K562 (cell line): ENCODE measurements at regions not wholly inside any gene's neighbourhood (a gene's known extent, or its start where the extent isn't known, plus 50 kb on each side); places are given as distances from the start of the nearest gene placed in this dataset.

Experiments used
- ATAC-seq: fragments of 200-7000 bp; cut with Tn5 transposase; 3 replicates; pipeline ENCODE4 v1.9.1; 2020; ENCODE audit warnings: moderate library complexity
- BruUV-seq: library from RNA; stranded (reverse); fragments of 400-500 nt; replicated peaks from 2 replicates; lab custom pipeline; 2021; lab: Mats Ljungman, UMichigan
- CTCF ChIA-PET: fragments of 300-600 bp; formaldehyde crosslinking; extraction: SDS; loops from one replicate; lab custom pipeline; 2021; ENCODE audit warnings: low intra/inter-chr PET ratio; lab: Yijun Ruan, JAX
- POLR2A ChIA-PET: fragments of 300-600, 350-650 bp; sonication (Branson Sonifier 250); formaldehyde crosslinking; extraction: SDS; loops from one replicate; lab custom pipeline; 2021; ENCODE audit warnings: antibody characterized with exemption, inconsistent platforms; lab: Yijun Ruan, JAX
- DNase-seq, 4 experiments: peaks; one replicate each; pipeline versions ENCODE4 v3.0.0 to v3.0.0-alpha.2; 2011 to 2018; ENCODE audit warnings: low spot score in 3 of 4, mixed read lengths in 3 of 4; ENCODE audit errors: extremely low read depth in 1 of 4
- FAIRE-seq: peaks from 2 replicates; lab custom pipeline; 2011; peaks lifted over from hg19 to GRCh38; lab: Jason Lieb, UNC
- H2AFZ ChIP-seq: 2 replicates; pipeline ENCODE4 v1.6.0; 2011; ENCODE audit warnings: low read depth, low read length, control low read depth, inconsistent platforms
- H3K27ac ChIP-seq: fragments of 200-600 bp; 3 replicates; pipeline ENCODE4 v1.8.0; 2011; ENCODE audit warnings: low read depth, mild to moderate bottlenecking, control low read depth, inconsistent platforms, low read length, moderate library complexity, mixed read lengths; ENCODE audit errors: extremely low read depth
- H3K27me3 ChIP-seq, 2 experiments: fragments of 300-600 bp in 1 of 2; 2 replicates in 1 of 2; 3 replicates in 1 of 2; pipeline versions ENCODE4 v1.6.0 to v1.8.0; 2011; ENCODE audit warnings: inconsistent platforms in 2 of 2, low read length in 2 of 2, mild to moderate bottlenecking in 1 of 2, mixed read lengths in 1 of 2, moderate library complexity in 1 of 2; ENCODE audit not compliant: control insufficient read depth in 2 of 2, insufficient read depth in 2 of 2
- H3K36me3 ChIP-seq: fragments of 300-600 bp; 3 replicates; pipeline ENCODE4 v1.8.0; 2011; ENCODE audit warnings: mild to moderate bottlenecking, low read length, inconsistent platforms; ENCODE audit not compliant: control insufficient read depth, insufficient read depth
- H3K4me1 ChIP-seq, 2 experiments: fragments of 200-600 bp in 1 of 2; replicated peaks in 1 of 2; 2 replicates in 1 of 2; 3 replicates in 1 of 2; pipeline versions ENCODE4 v1.5.1 to v1.8.0; 2011; ENCODE audit warnings: inconsistent platforms in 2 of 2, low read length in 2 of 2, mild to moderate bottlenecking in 1 of 2, mixed read lengths in 1 of 2, moderate library complexity in 1 of 2; ENCODE audit not compliant: control insufficient read depth in 2 of 2, insufficient read depth in 2 of 2
- H3K4me2 ChIP-seq: 2 replicates; pipeline ENCODE4 v1.6.1; 2011; ENCODE audit warnings: low read length, control low read depth, inconsistent platforms, mixed read lengths; ENCODE audit not compliant: insufficient read depth
- H3K4me3 ChIP-seq: fragments of 200-600 bp; sonication (generic), shearing (Covaris generic); 2 replicates; pipeline ENCODE4 v1.5.1; 2016; ENCODE audit warnings: control low read depth, inconsistent platforms
- H3K79me2 ChIP-seq: fragments of 200-600 bp; 3 replicates; pipeline ENCODE4 v1.8.0; 2011; ENCODE audit warnings: low read length, inconsistent platforms; ENCODE audit not compliant: control insufficient read depth, insufficient read depth
- H3K9ac ChIP-seq, 2 experiments: 2 replicates each; pipeline versions ENCODE4 v1.6.0 to v1.6.1; 2011; ENCODE audit warnings: low read depth in 2 of 2, low read length in 2 of 2, control low read depth in 1 of 2, inconsistent platforms in 1 of 2, mild to moderate bottlenecking in 1 of 2, mixed read lengths in 1 of 2; ENCODE audit not compliant: insufficient read depth in 1 of 2
- H3K9me1 ChIP-seq: one replicate; pipeline ENCODE4 v1.6.0; 2011; ENCODE audit warnings: inconsistent platforms, mild to moderate bottlenecking, low read length, moderate library complexity; ENCODE audit not compliant: control insufficient read depth, insufficient read depth
- H3K9me3 ChIP-seq: replicated peaks from 2 replicates; pipeline ENCODE4 v1.5.1; 2011; ENCODE audit warnings: low read depth, low read length, inconsistent platforms; ENCODE audit not compliant: control insufficient read depth, insufficient read depth
- H4K20me1 ChIP-seq: replicated peaks from 2 replicates; pipeline ENCODE4 v1.6.1; 2011; ENCODE audit warnings: low read length, inconsistent platforms, mixed read lengths; ENCODE audit not compliant: control insufficient read depth, insufficient read depth
- ARID3A ChIP-seq: IDR thresholded peaks from 2 replicates; pipeline ENCODE4 v1.6.1; 2012; ENCODE audit warnings: low read depth, low read length, improper control_type of control experiment, borderline replicate concordance
- ETV6 ChIP-seq, 3 experiments: fragments of 150-350 bp in 1 of 3; sonication (generic) in 1 of 3; formaldehyde crosslinking in 1 of 3; IDR thresholded peaks; 2 replicates each; pipeline versions ENCODE4 v1.6.1 to v1.8.0; 2014 to 2022; ENCODE audit warnings: borderline replicate concordance in 2 of 3, low read depth in 2 of 3, antibody characterized with exemption in 1 of 3, low read length in 1 of 3, mild to moderate bottlenecking in 1 of 3, missing genetic modification reagents in 1 of 3
- MBD1 ChIP-seq: fragments of 250-450 bp; sonication (Bioruptor Pico); IDR thresholded peaks from 2 replicates; pipeline ENCODE4 v1.8.0; 2022; ENCODE audit warnings: inconsistent platforms
- THRA ChIP-seq: fragments of 450-650 bp; IDR thresholded peaks from 2 replicates; pipeline ENCODE4 v1.6.1; 2017; ENCODE audit warnings: mild to moderate bottlenecking, moderate library complexity
- ZNF24 ChIP-seq: fragments of 450-650 bp; IDR thresholded peaks from 2 replicates; pipeline ENCODE4 v1.6.1; 2016
- in situ Hi-C: fragments of 300-500 bp; cut with MboI; formaldehyde crosslinking; loops from 4 replicates; pipeline ENCODE4 v1.15.0; 2018; ENCODE audit warnings: inconsistent platforms, mixed read lengths
- intact Hi-C: fragments of 100-400 bp; cut with micrococcal nuclease; formaldehyde crosslinking; loops from 2 replicates; pipeline ENCODE4 v1.14.2; 2022

- Histone ChIP-seq H3K79me2 (no peaks in the 10 kb centered on the region), H2AFZ (no peak overlapping the region), H3K4me1 (no peaks in the 10 kb centered on the region), H3K4me3 (no peak overlapping the region), H3K36me3 (no peaks in the 10 kb centered on the region), H4K20me1 (no peaks in the 10 kb centered on the region), H3K27ac (no peak overlapping the region), H3K27me3 (no peaks in the 10 kb centered on the region), H3K9me3 (no peaks in the 10 kb centered on the region), H3K9me1 (no peaks in the 10 kb centered on the region), H3K9ac (no peak overlapping the region), H3K4me2 (no peak overlapping the region)
- intact Hi-C loops: no loop called here
- DNase-seq (no peak), FAIRE-seq (no peak), ATAC-seq (no peak)
- in situ Hi-C loops: no loop called here
- ChIA-PET CTCF (no interaction called here), POLR2A (no interaction called here)
- TF ChIP-seq MBD1 (CRISPR knock-in tag) (no peak), ZNF24 (no peak), ETV6 (IDR thresholded peaks at IDR 0.05; ENCODE audit: borderline replicate concordance in 1 of 2, low read depth in 2 of 2, low read length in 1 of 2) (no peak), ETV6 (CRISPR knock-in tag; IDR thresholded peaks at IDR 0.05; ENCODE audit: borderline replicate concordance) (no peak), THRA (no peak), ARID3A (no peak)
- BruUV-seq: no TSS peak
Measured at GRCh38 chr4:160127211-160127610, 1024.3 kb downstream of the RAPGEF2 start.
